ENCODE measurements at regions not wholly inside any gene's neighbourhood (a gene's known extent, or its start where the extent isn't known, plus 50 kb on each side); places are given as distances from the start of the nearest gene placed in this dataset.

- no peak for FAIRE-seq
Measured at GRCh38 chr4:60296386-60296785, 903.7 kb upstream of the ADGRL3 start.

GRCh38 chr4:60313611-60314178 lies 886.4 kb upstream of the ADGRL3 start:
- no peaks in the 10 kb centered on the region for H3K27me3 ChIP-seq (ENCODE audit: control insufficient read depth in 2 of 2, insufficient read depth in 2 of 2, low read length in 2 of 2)
- no peaks in the 10 kb centered on the region for H3K36me3 ChIP-seq (ENCODE audit: control insufficient read depth in 2 of 2, extremely low read depth in 1 of 2, insufficient read depth in 2 of 2, low read length in 2 of 2)
- no peaks in the 10 kb centered on the region for H4K20me1 ChIP-seq (replicated peaks; ENCODE audit: control insufficient read depth, extremely low read depth, insufficient read depth, low read length)
- no TSS peak for BruUV-seq (replicated peaks)
- no peaks in the 10 kb centered on the region for H3K79me2 ChIP-seq (ENCODE audit: control insufficient read depth, insufficient read depth, low read length)
- TF ChIP-seq CTCF (IDR thresholded peaks at IDR 0.05; ENCODE audit: extremely low read depth in 1 of 2, insufficient read depth in 1 of 2, low read depth in 1 of 2, low read length in 2 of 2) (no peak), FOS (IDR thresholded peaks at IDR 0.05; ENCODE audit: borderline replicate concordance, insufficient read depth, low read length) (no peak), MYC (IDR thresholded peaks at IDR 0.05; ENCODE audit: low read depth, low read length) (no peak), POLR2A (IDR thresholded peaks at IDR 0.05; ENCODE audit: low read depth, low read length) (no peak), JUN (IDR thresholded peaks at IDR 0.05; ENCODE audit: borderline replicate concordance, insufficient read depth, insufficient read length, low read depth) (no peak), GATA2 (IDR thresholded peaks at IDR 0.05; ENCODE audit: insufficient read depth, insufficient read length, low read depth, low read length) (no peak), POLR2AphosphoS5 (IDR thresholded peaks at IDR 0.05; ENCODE audit: insufficient read depth, low read depth, low read length) (no peak)
- H3K4me2 ChIP-seq (ENCODE audit: insufficient read depth, low read length): no peak overlapping the region
- no peak overlapping the region for H3K27ac ChIP-seq (ENCODE audit: insufficient read depth, low read depth, low read length)
- H3K9me1 ChIP-seq (replicated peaks; ENCODE audit: control insufficient read depth, extremely low read depth, insufficient read depth, low read length): no peaks in the 10 kb centered on the region
- no peaks in the 10 kb centered on the region for H3K9me3 ChIP-seq (replicated peaks; ENCODE audit: control insufficient read depth, insufficient read depth, low read length)
- POLR2A ChIA-PET: no interaction called here
- dilution Hi-C loops (cut with MboI; ENCODE audit: extremely low pct_ligation_motif_present, low sequenced_read_pairs): no loop called here
- no peak overlapping the region for H3K9ac ChIP-seq (replicated peaks; ENCODE audit: extremely low read depth, insufficient read depth, low read length)
- no peak overlapping the region for H3K4me3 ChIP-seq (replicated peaks in 1 of 3; ENCODE audit: insufficient read depth in 1 of 3, low read depth in 1 of 3, low read length in 3 of 3)
- intact Hi-C loops (cut with micrococcal nuclease): no loop called here
- no peak for DNase-seq (ENCODE audit: low read depth, low spot score)
- CTCF ChIA-PET: no interaction called here
- no peak for FAIRE-seq
- H2AFZ ChIP-seq (ENCODE audit: low read depth, low read length): no peak overlapping the region
- H3K4me1 ChIP-seq (ENCODE audit: control insufficient read depth, extremely low read depth, insufficient read depth, low read length): no peaks in the 10 kb centered on the region

More at GRCh38 chr4:60296386-60296785, 903.7 kb upstream of the ADGRL3 start:
- no peaks in the 10 kb centered on the region for H3K9me1 ChIP-seq (replicated peaks; ENCODE audit: control insufficient read depth, extremely low read depth, insufficient read depth, low read length)
- BruUV-seq (replicated peaks): no TSS peak
- H3K27ac ChIP-seq (ENCODE audit: insufficient read depth, low read depth, low read length): no peak overlapping the region
- DNase-seq (ENCODE audit: low read depth, low spot score): no peak
- H3K36me3 ChIP-seq (ENCODE audit: control insufficient read depth in 2 of 2, extremely low read depth in 1 of 2, insufficient read depth in 2 of 2, low read length in 2 of 2): no peaks in the 10 kb centered on the region
- no peak overlapping the region for H2AFZ ChIP-seq (ENCODE audit: low read depth, low read length)
- TF ChIP-seq FOS (IDR thresholded peaks at IDR 0.05; ENCODE audit: borderline replicate concordance, insufficient read depth, low read length): no peak
- TF ChIP-seq POLR2A (IDR thresholded peaks at IDR 0.05; ENCODE audit: low read depth, low read length): no peak
- TF ChIP-seq GATA2 (IDR thresholded peaks at IDR 0.05; ENCODE audit: insufficient read depth, insufficient read length, low read depth, low read length): no peak
- TF ChIP-seq MAX (IDR thresholded peaks at IDR 0.05; ENCODE audit: insufficient read depth, insufficient read length): no peak
- TF ChIP-seq EZH2 (IDR thresholded peaks at IDR 0.05; ENCODE audit: borderline replicate concordance, low read depth, low read length, severe bottlenecking): no peak
- no peak for TF ChIP-seq POLR2AphosphoS5 (IDR thresholded peaks at IDR 0.05; ENCODE audit: insufficient read depth, low read depth, low read length)
- TF ChIP-seq JUN (IDR thresholded peaks at IDR 0.05; ENCODE audit: borderline replicate concordance, insufficient read depth, insufficient read length, low read depth): no peak
- H4K20me1 ChIP-seq (replicated peaks; ENCODE audit: control insufficient read depth, extremely low read depth, insufficient read depth, low read length): no peaks in the 10 kb centered on the region
- intact Hi-C loops (cut with micrococcal nuclease) (no loop called here), dilution Hi-C loops (cut with MboI; ENCODE audit: extremely low pct_ligation_motif_present, low sequenced_read_pairs) (no loop called here)
- H3K27me3 ChIP-seq (ENCODE audit: control insufficient read depth in 2 of 2, insufficient read depth in 2 of 2, low read length in 2 of 2): no peaks in the 10 kb centered on the region
- ChIA-PET POLR2A (no interaction called here), CTCF (no interaction called here)
- no peak overlapping the region for H3K4me2 ChIP-seq (ENCODE audit: insufficient read depth, low read length)
- no peak overlapping the region for H3K9ac ChIP-seq (replicated peaks; ENCODE audit: extremely low read depth, insufficient read depth, low read length)
- no peaks in the 10 kb centered on the region for H3K9me3 ChIP-seq (replicated peaks; ENCODE audit: control insufficient read depth, insufficient read depth, low read length)
- H3K79me2 ChIP-seq (ENCODE audit: control insufficient read depth, insufficient read depth, low read length): no peaks in the 10 kb centered on the region
- no peaks in the 10 kb centered on the region for H3K4me1 ChIP-seq (ENCODE audit: control insufficient read depth, extremely low read depth, insufficient read depth, low read length)
- no peak overlapping the region for H3K4me3 ChIP-seq (replicated peaks in 1 of 3; ENCODE audit: insufficient read depth in 1 of 3, low read depth in 1 of 3, low read length in 3 of 3)
